ENCODE measurements at regions not wholly inside any gene's neighbourhood (a gene's known extent, or its start where the extent isn't known, plus 50 kb on each side); places are given as distances from the start of the nearest gene placed in this dataset.
A peak's percentile ranks its signal among the peaks of the same experiment; 100 is the strongest.

- H3K27ac ChIP-seq, result peak overlapping the region in 1 of 5 donors; percentile 32
- H3K27me3 ChIP-seq, result no peaks in the 10 kb centered on the region
- intact Hi-C loops (cut with DNase I; ENCODE audit: low total_unique reads), result no loop called here
These were observed 612.1 kb downstream of the EBF1 start for GRCh38 chr5:158487664-158488063.

GRCh38 chr5:158487156-158487555 lies 612.6 kb downstream of the EBF1 start:
- TF ChIP-seq, protein P1, sequence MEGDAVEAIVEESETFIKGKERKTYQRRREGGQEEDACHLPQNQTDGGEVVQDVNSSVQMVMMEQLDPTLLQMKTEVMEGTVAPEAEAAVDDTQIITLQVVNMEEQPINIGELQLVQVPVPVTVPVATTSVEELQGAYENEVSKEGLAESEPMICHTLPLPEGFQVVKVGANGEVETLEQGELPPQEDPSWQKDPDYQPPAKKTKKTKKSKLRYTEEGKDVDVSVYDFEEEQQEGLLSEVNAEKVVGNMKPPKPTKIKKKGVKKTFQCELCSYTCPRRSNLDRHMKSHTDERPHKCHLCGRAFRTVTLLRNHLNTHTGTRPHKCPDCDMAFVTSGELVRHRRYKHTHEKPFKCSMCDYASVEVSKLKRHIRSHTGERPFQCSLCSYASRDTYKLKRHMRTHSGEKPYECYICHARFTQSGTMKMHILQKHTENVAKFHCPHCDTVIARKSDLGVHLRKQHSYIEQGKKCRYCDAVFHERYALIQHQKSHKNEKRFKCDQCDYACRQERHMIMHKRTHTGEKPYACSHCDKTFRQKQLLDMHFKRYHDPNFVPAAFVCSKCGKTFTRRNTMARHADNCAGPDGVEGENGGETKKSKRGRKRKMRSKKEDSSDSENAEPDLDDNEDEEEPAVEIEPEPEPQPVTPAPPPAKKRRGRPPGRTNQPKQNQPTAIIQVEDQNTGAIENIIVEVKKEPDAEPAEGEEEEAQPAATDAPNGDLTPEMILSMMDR (IDR thresholded peaks at IDR 0.05), result no peak
- no peak for TF ChIP-seq POLR2AphosphoS5 (IDR thresholded peaks at IDR 0.05)
- TF ChIP-seq EP300 (IDR thresholded peaks at IDR 0.05), result no peak
- no peak for TF ChIP-seq POLR2A (IDR thresholded peaks at IDR 0.05)
- no peak overlapping the region for H3K4me3 ChIP-seq
- H3K27me3 ChIP-seq, result no peaks in the 10 kb centered on the region
- peak overlapping the region in 1 of 5 donors; percentile 37 for H3K27ac ChIP-seq
- WGBS, 5 donors, result 52 to 80% (median 61%) methylated on average over 1 of the region's 1 CpG
- intact Hi-C loops (cut with DNase I; ENCODE audit: low total_unique reads), result no loop called here
- H3K9me3 ChIP-seq, result no peaks in the 10 kb centered on the region
- no peak for DNase-seq
- peaks cover 0 to 21% (median 0%) of the 10 kb centered on the region in 4 donors for H3K4me1 ChIP-seq
- H3K36me3 ChIP-seq, result no peaks in the 10 kb centered on the region

More at GRCh38 chr5:158487664-158488063, 612.1 kb downstream of the EBF1 start:
- DNase-seq, result no peak
- peaks cover 0 to 21% (median 0%) of the 10 kb centered on the region in 4 donors for H3K4me1 ChIP-seq
- no peaks in the 10 kb centered on the region for H3K36me3 ChIP-seq
- H3K9me3 ChIP-seq, result no peaks in the 10 kb centered on the region
- 15 to 38% (median 24%) methylated on average over 1 of the region's 1 CpG for WGBS, 5 donors
- no peak for TF ChIP-seq POLR2AphosphoS5 (IDR thresholded peaks at IDR 0.05)
- no peak for TF ChIP-seq EP300 (IDR thresholded peaks at IDR 0.05)
- TF ChIP-seq, protein P1 (IDR thresholded peaks at IDR 0.05), result no peak
- no peak overlapping the region for H3K4me3 ChIP-seq

DNA sequence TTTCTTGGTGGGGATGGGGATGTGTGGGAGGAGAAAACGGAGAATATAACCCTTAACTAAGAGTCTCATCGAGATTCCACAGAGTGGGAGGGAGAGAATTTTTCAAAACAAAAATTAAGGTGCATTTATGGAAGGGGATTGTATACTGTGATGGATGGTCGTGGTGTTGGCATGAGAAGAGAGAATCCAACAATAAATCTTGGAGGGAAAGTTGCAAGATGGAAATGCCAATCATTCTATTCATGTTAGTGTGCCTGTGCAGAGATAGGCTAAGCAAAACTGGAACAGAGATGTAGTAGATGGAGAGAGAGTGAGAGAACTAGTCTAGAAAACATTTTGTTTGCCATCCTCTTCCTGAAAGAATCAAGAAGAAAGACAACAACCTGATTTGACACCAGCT lies 613.1 kb downstream of the EBF1 start:
- TF ChIP-seq, protein P1 (IDR thresholded peaks at IDR 0.05), result no peak
- no peak overlapping the region for H3K4me3 ChIP-seq
- intact Hi-C loops (cut with DNase I; ENCODE audit: low total_unique reads), result no loop called here
- WGBS, 5 donors, result 54 to 79% (median 71%) methylated on average over 3 of the region's 3 CpGs
- peaks cover 0 to 21% (median 0%) of the 10 kb centered on the region in 4 donors for H3K4me1 ChIP-seq
- no peaks in the 10 kb centered on the region for H3K27me3 ChIP-seq
- H3K36me3 ChIP-seq, result no peaks in the 10 kb centered on the region
- peak overlapping the region in 1 of 5 donors; percentile 37 for H3K27ac ChIP-seq
- no peak for DNase-seq
- no peaks in the 10 kb centered on the region for H3K9me3 ChIP-seq

- H3K36me3 ChIP-seq, result no peaks in the 10 kb centered on the region
- H3K4me1 ChIP-seq, result peaks cover 0 to 21% (median 0%) of the 10 kb centered on the region in 4 donors
- no peaks in the 10 kb centered on the region for H3K27me3 ChIP-seq
- H3K27ac ChIP-seq, result peak overlapping the region in 3 of 5 donors; percentile 7 to 36 (median 25)
- intact Hi-C loops (cut with DNase I; ENCODE audit: low total_unique reads), result no loop called here
- DNase-seq, result peak in 1 of 2 donors; percentile 86
- H3K4me3 ChIP-seq, result no peak overlapping the region
- 62 to 77% (median 69%) methylated on average over 6 of the region's 6 CpGs for WGBS, 5 donors
- H3K9me3 ChIP-seq, result no peaks in the 10 kb centered on the region
- TF ChIP-seq, protein P1 (IDR thresholded peaks at IDR 0.05), result no peak
- TF ChIP-seq EP300 (IDR thresholded peaks at IDR 0.05) (no peak), POLR2A (IDR thresholded peaks at IDR 0.05) (no peak), POLR2AphosphoS5 (IDR thresholded peaks at IDR 0.05) (no peak)
These were observed 614.1 kb downstream of the EBF1 start for GRCh38 chr5:158485604-158486081.
